HEK293 (cell line): ENCODE measurements at regions not wholly inside any gene's neighbourhood (a gene's known extent, or its start where the extent isn't known, plus 50 kb on each side); places are given as distances from the start of the nearest gene placed in this dataset.

ENCODE experiments used
- CTCF ChIA-PET: fragments of 350-600 bp; formaldehyde crosslinking; extraction: SDS; loops from one replicate; lab custom pipeline; 2021; ENCODE audit warnings: antibody characterized with exemption; lab: Yijun Ruan, JAX
- POLR2A ChIA-PET: fragments of 300-600 bp; formaldehyde crosslinking; extraction: SDS; loops from one replicate; lab custom pipeline; 2020; ENCODE audit warnings: antibody characterized with exemption, inconsistent platforms; lab: Yijun Ruan, JAX
- H3K27ac ChIP-seq: fragments of 200-500 bp; sonication (Bioruptor generic); 2 replicates; pipeline ENCODE4 v1.5.1; 2014; ENCODE audit warnings: low read depth, low read length, control low read depth, inconsistent platforms; ENCODE audit errors: extremely low read depth
- H3K36me3 ChIP-seq, 2 experiments: fragments of 200-500 bp in 1 of 2; sonication (Bioruptor generic) in 1 of 2; 1 replicate in 1 of 2; 2 replicates in 1 of 2; pipeline ENCODE4 v1.5.1; 2014 to 2017; ENCODE audit warnings: inconsistent platforms in 2 of 2, low read length in 2 of 2; ENCODE audit not compliant: control insufficient read depth in 2 of 2, insufficient read depth in 1 of 2
- H3K4me1 ChIP-seq: fragments of 200-500 bp; sonication (Bioruptor generic); 2 replicates; pipeline ENCODE4 v1.5.1; 2014; ENCODE audit warnings: mild to moderate bottlenecking, low read length, inconsistent platforms; ENCODE audit not compliant: control insufficient read depth, insufficient read depth
- H3K4me3 ChIP-seq: 2 replicates; pipeline ENCODE4 v1.5.1; 2011; ENCODE audit warnings: low read depth, mild to moderate bottlenecking, control low read depth, low read length, moderate library complexity
- H3K9me3 ChIP-seq: fragments of 200-500 bp; sonication (Bioruptor generic); 2 replicates; pipeline ENCODE4 v1.5.1; 2014; ENCODE audit warnings: low read depth, low read length, inconsistent platforms; ENCODE audit not compliant: control insufficient read depth, insufficient read depth
- BCL11B ChIP-seq: fragments of 450-650 bp; formaldehyde crosslinking; IDR thresholded peaks from 2 replicates; pipeline ENCODE4 v1.5.1; 2016; ENCODE audit warnings: low read depth, missing biosample characterization, missing genetic modification characterization
- GLI4 ChIP-seq: fragments of 450-650 bp; formaldehyde crosslinking; IDR thresholded peaks from 2 replicates; pipeline ENCODE4 v1.5.1; 2016; ENCODE audit warnings: missing biosample characterization, missing genetic modification characterization
- IKZF3 ChIP-seq: fragments of 450-650 bp; IDR thresholded peaks from 2 replicates; pipeline ENCODE4 v1.5.0; 2018; ENCODE audit warnings: missing biosample characterization, mild to moderate bottlenecking, missing genetic modification characterization, moderate library complexity
- INSM2 ChIP-seq: fragments of 450-650 bp; formaldehyde crosslinking; IDR thresholded peaks from 2 replicates; pipeline ENCODE4 v1.5.1; 2016; ENCODE audit warnings: missing biosample characterization, missing genetic modification characterization
- KLF17 ChIP-seq: fragments of 450-650 bp; formaldehyde crosslinking; IDR thresholded peaks from 2 replicates; pipeline ENCODE4 v1.5.1; 2016; ENCODE audit warnings: missing biosample characterization, missing genetic modification characterization
- SCRT2 ChIP-seq: fragments of 450-650 bp; formaldehyde crosslinking; IDR thresholded peaks from 2 replicates; pipeline ENCODE4 v1.5.1; 2016; ENCODE audit warnings: missing biosample characterization, missing genetic modification characterization
- SETDB1 ChIP-seq: IDR thresholded peaks from one replicate; pipeline ENCODE4 v1.6.1; 2017; ENCODE audit warnings: mild to moderate bottlenecking, low read length, moderate library complexity, mixed read lengths; ENCODE audit not compliant: insufficient read length
- ZNF138 ChIP-seq: fragments of 450-650 bp; formaldehyde crosslinking; IDR thresholded peaks from 2 replicates; pipeline ENCODE4 v1.5.1; 2016; ENCODE audit warnings: missing biosample characterization, missing genetic modification characterization, borderline replicate concordance
- ZNF16 ChIP-seq: fragments of 450-650 bp; formaldehyde crosslinking; IDR thresholded peaks from 2 replicates; pipeline ENCODE4 v1.5.1; 2016; ENCODE audit warnings: low read depth, missing biosample characterization, missing genetic modification characterization
- ZNF26 ChIP-seq: fragments of 450-650 bp; formaldehyde crosslinking; IDR thresholded peaks from 2 replicates; pipeline ENCODE4 v1.5.1; 2016; ENCODE audit warnings: missing biosample characterization, missing genetic modification characterization
- ZNF292 ChIP-seq: fragments of 450-650 bp; formaldehyde crosslinking; IDR thresholded peaks from 2 replicates; pipeline ENCODE4 v1.5.1; 2016; ENCODE audit warnings: low read depth, missing biosample characterization, missing genetic modification characterization, borderline replicate concordance
- ZNF324 ChIP-seq: fragments of 450-650 bp; formaldehyde crosslinking; IDR thresholded peaks from 2 replicates; pipeline ENCODE4 v1.5.1; 2016; ENCODE audit warnings: missing biosample characterization, missing genetic modification characterization
- ZNF354C ChIP-seq: fragments of 450-650 bp; formaldehyde crosslinking; IDR thresholded peaks from 2 replicates; pipeline ENCODE4 v1.5.1; 2016; ENCODE audit warnings: missing biosample characterization, missing genetic modification characterization, low read depth, borderline replicate concordance
- ZNF426 ChIP-seq: fragments of 450-650 bp; formaldehyde crosslinking; IDR thresholded peaks from 2 replicates; pipeline ENCODE4 v1.5.1; 2017; ENCODE audit warnings: missing biosample characterization, missing genetic modification characterization, mild to moderate bottlenecking, inconsistent platforms, moderate library complexity
- ZNF514 ChIP-seq: fragments of 450-650 bp; formaldehyde crosslinking; IDR thresholded peaks from 2 replicates; pipeline ENCODE4 v1.5.1; 2016; ENCODE audit warnings: missing biosample characterization, missing genetic modification characterization
- ZNF518A ChIP-seq: fragments of 450-650 bp; formaldehyde crosslinking; conservative IDR thresholded peaks from 2 replicates; pipeline ENCODE4 v1.5.1; 2016; ENCODE audit warnings: low read depth, missing biosample characterization, missing genetic modification characterization
- ZNF548 ChIP-seq: fragments of 450-650 bp; formaldehyde crosslinking; IDR thresholded peaks from 2 replicates; pipeline ENCODE4 v1.5.1; 2016; ENCODE audit warnings: missing biosample characterization, missing genetic modification characterization
- ZNF777 ChIP-seq: fragments of 450-650 bp; formaldehyde crosslinking; IDR thresholded peaks from 2 replicates; pipeline ENCODE4 v1.5.1; 2017; ENCODE audit warnings: missing biosample characterization, missing genetic modification characterization, borderline replicate concordance
- ZNF792 ChIP-seq: fragments of 450-650 bp; formaldehyde crosslinking; IDR thresholded peaks from 2 replicates; pipeline ENCODE4 v1.5.1; 2016; ENCODE audit warnings: missing biosample characterization, missing genetic modification characterization

GRCh38 chr5:167122267-167122666 is 1169.2 kb upstream of the WWC1 start:
- TF ChIP-seq ZNF518A (tag by site-specific recombination) (no peak), KLF17 (tag by site-specific recombination) (no peak), ZNF548 (no peak), ZNF354C (tag by site-specific recombination) (no peak), ZNF292 (tag by site-specific recombination) (no peak), ZNF138 (tag by site-specific recombination) (no peak), GLI4 (tag by site-specific recombination) (no peak), ZNF26 (tag by site-specific recombination) (no peak), ZNF792 (tag by site-specific recombination) (no peak), ZNF514 (tag by site-specific recombination) (no peak), ZNF426 (tag by site-specific recombination) (no peak), SETDB1 (no peak), INSM2 (tag by site-specific recombination) (no peak), BCL11B (tag by site-specific recombination) (no peak), IKZF3 (tag by site-specific recombination) (no peak), ZNF16 (no peak), ZNF324 (tag by site-specific recombination) (no peak), ZNF777 (tag by site-specific recombination) (no peak), SCRT2 (no peak)
- Histone ChIP-seq H3K9me3 (no peaks in the 10 kb centered on the region), H3K36me3 (no peaks in the 10 kb centered on the region), H3K4me3 (no peak overlapping the region), H3K27ac (no peak overlapping the region), H3K4me1 (no peaks in the 10 kb centered on the region)
- ChIA-PET POLR2A (no interaction called here), CTCF (no interaction called here)
